K562 (cell line): ENCODE measurements at regions not wholly inside any gene's neighbourhood (a gene's known extent, or its start where the extent isn't known, plus 50 kb on each side); places are given as distances from the start of the nearest gene placed in this dataset.

Source experiments
- HMG20B ChIP-seq: fragments of 250-450 bp; sonication (Bioruptor Pico); IDR thresholded peaks from 2 replicates; pipeline ENCODE4 v1.5.0; 2021; ENCODE audit warnings: mild to moderate bottlenecking
- ILF3 ChIP-seq: fragments of 450-650 bp; IDR thresholded peaks from 2 replicates; pipeline ENCODE4 v1.6.1; 2018; ENCODE audit warnings: antibody characterized with exemption, mild to moderate bottlenecking, moderate library complexity, borderline replicate concordance
- NCOR1 ChIP-seq: fragments of 450-650 bp; IDR thresholded peaks from 2 replicates; pipeline ENCODE4 v1.6.1; 2016; ENCODE audit warnings: mild to moderate bottlenecking, moderate library complexity
- NR1H2 ChIP-seq: sonication (generic); formaldehyde crosslinking; IDR thresholded peaks from 2 replicates; pipeline ENCODE4 v1.4.0; 2020; ENCODE audit warnings: mild to moderate bottlenecking, missing genetic modification reagents
- ZNF561 ChIP-seq: fragments of 450-650 bp; formaldehyde crosslinking; conservative IDR thresholded peaks from 2 replicates; pipeline ENCODE4 v1.4.0; 2020; ENCODE audit warnings: mild to moderate bottlenecking, moderate library complexity
- TF ChIP-seq, protein P1 (sequence below): sonication (generic); formaldehyde crosslinking; IDR thresholded peaks from 2 replicates; pipeline ENCODE4 v1.8.1; 2022; ENCODE audit warnings: missing genetic modification reagents

DNA sequence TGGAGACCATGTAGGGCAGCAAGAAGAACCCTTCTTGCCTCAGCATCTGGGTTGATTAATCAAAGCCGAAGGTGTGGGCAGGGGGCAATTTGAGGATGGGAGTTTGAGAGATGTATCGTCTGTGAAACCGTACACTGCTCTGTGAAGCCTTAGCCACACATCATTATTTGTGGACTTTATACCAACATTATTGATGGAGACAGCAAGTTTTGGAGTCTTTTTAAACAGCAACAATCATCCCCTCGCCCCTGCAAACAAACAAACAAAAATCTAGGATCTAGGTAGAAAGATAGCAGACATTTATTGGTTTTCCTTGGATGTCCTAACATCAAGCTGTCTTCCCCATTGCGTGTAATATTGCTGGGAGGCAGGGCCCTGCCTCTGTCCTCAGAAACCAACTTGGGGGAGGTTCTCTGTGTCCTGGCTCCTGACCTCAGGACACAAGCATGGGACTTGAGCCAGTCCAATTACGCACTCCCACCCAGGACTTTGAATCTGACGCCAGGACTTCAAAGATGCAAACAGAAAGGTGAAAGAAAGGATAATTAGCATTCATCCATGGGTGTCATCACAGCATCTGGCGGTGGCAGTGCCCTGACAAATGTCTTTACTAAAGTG lies 61.6 kb upstream of the PLET1 start:
- TF ChIP-seq, protein P1, sequence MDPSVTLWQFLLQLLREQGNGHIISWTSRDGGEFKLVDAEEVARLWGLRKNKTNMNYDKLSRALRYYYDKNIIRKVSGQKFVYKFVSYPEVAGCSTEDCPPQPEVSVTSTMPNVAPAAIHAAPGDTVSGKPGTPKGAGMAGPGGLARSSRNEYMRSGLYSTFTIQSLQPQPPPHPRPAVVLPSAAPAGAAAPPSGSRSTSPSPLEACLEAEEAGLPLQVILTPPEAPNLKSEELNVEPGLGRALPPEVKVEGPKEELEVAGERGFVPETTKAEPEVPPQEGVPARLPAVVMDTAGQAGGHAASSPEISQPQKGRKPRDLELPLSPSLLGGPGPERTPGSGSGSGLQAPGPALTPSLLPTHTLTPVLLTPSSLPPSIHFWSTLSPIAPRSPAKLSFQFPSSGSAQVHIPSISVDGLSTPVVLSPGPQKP (CRISPR knock-in tag) = no peak
- no peak for TF ChIP-seq ZNF561 (CRISPR knock-in tag)
- no peak for TF ChIP-seq NCOR1
- TF ChIP-seq NR1H2 (CRISPR knock-in tag) = no peak
- TF ChIP-seq ILF3 = no peak
- no peak for TF ChIP-seq HMG20B (CRISPR knock-in tag)
